ENCODE measurements at regions not wholly inside any gene's neighbourhood (a gene's known extent, or its start where the extent isn't known, plus 50 kb on each side); places are given as distances from the start of the nearest gene placed in this dataset.

DNA sequence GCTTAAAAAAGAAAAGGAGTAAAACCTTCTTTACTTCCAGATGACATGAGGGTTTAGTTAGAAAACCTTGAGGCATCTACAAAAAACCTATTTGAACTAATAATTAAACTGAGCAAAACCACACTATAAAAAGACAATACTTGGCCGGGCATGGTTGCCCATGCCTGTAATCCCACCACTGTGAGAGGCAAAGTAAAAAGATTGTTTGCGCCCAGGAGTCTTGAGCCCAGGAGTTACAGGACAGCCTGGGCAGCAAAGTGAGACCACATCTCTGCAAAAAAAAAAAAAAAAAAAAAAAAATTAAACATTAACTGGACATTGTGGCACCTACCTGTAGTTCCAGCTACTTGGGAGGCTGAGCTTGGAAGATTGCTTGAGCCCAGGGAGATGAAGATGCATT lies 502.8 kb upstream of the LRRTM4 start:
- no peak overlapping the region for H3K4me3 ChIP-seq (ENCODE audit: low read depth, low read length)
- no peaks in the 10 kb centered on the region for H3K27me3 ChIP-seq (replicated peaks; ENCODE audit: control insufficient read depth, insufficient read depth, low read length)
- CTCF ChIA-PET, result no interaction called here
- 0 out of 2 replicates have a peak, but pooled peaks cover 1% of the 10 kb centered on the region for H3K36me3 ChIP-seq (ENCODE audit: control insufficient read depth, insufficient read depth, low read length)
- peaks cover 30% of the 10 kb centered on the region for H3K9me3 Mint-ChIP-seq (ENCODE audit: unreplicated experiment)
- H3K27ac Mint-ChIP-seq (ENCODE audit: unreplicated experiment), result no peak overlapping the region
- H3K36me3 Mint-ChIP-seq (ENCODE audit: insufficient read depth, unreplicated experiment), result no peaks in the 10 kb centered on the region
- TF ChIP-seq, protein P1, sequence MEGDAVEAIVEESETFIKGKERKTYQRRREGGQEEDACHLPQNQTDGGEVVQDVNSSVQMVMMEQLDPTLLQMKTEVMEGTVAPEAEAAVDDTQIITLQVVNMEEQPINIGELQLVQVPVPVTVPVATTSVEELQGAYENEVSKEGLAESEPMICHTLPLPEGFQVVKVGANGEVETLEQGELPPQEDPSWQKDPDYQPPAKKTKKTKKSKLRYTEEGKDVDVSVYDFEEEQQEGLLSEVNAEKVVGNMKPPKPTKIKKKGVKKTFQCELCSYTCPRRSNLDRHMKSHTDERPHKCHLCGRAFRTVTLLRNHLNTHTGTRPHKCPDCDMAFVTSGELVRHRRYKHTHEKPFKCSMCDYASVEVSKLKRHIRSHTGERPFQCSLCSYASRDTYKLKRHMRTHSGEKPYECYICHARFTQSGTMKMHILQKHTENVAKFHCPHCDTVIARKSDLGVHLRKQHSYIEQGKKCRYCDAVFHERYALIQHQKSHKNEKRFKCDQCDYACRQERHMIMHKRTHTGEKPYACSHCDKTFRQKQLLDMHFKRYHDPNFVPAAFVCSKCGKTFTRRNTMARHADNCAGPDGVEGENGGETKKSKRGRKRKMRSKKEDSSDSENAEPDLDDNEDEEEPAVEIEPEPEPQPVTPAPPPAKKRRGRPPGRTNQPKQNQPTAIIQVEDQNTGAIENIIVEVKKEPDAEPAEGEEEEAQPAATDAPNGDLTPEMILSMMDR (IDR thresholded peaks at IDR 0.05; ENCODE audit: insufficient read depth in 1 of 2, low read depth in 1 of 2, low read length in 1 of 2, severe bottlenecking in 1 of 2, unreplicated experiment in 1 of 2), result no peak
- no peaks in the 10 kb centered on the region for H3K4me1 ChIP-seq
- no TSS peak for BruUV-seq (replicated peaks)
- no peaks in the 10 kb centered on the region for H3K4me1 Mint-ChIP-seq (ENCODE audit: low read depth, unreplicated experiment)
- POLR2A ChIA-PET, result no interaction called here
- H3K4me3 Mint-ChIP-seq (ENCODE audit: unreplicated experiment), result no peak overlapping the region
- intact Hi-C loops (cut with micrococcal nuclease; ENCODE audit: unreplicated experiment), result no loop called here
- DNase-seq, result no peak
- H3K9me3 ChIP-seq, result peaks cover 18% of the 10 kb centered on the region
- H3K27me3 Mint-ChIP-seq (ENCODE audit: insufficient read depth, unreplicated experiment), result no peaks in the 10 kb centered on the region

DNA sequence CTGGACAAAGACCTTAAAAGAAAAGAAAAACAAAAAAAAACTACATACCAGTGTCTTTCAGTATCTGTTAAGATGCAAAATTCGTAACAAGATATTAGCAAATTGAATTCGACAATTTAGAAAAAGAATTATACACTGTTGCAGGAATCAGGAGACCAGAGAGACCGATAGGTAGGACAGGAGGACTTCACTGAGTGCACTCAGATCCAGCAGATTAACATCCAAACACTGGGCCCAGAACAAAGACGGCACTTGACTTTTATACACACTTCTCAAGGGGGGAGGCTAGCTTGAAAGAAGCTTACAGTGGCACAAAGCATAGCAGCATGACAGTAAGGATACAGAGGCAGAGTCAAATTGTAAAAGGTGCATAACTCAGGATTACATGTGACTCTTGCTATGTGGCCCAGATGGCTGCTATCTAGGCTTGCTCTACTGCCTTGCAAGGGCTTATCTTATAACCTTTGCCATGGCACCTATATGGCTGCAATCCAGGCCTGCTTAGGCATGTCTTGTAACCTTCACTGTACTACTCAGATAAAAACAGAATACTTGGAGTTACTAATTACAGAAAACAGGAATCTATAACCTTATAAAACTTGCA lies 507.3 kb upstream of the LRRTM4 start:
- no peaks in the 10 kb centered on the region for H3K36me3 Mint-ChIP-seq (ENCODE audit: insufficient read depth, unreplicated experiment)
- no peaks in the 10 kb centered on the region for H3K27me3 ChIP-seq (replicated peaks; ENCODE audit: control insufficient read depth, insufficient read depth, low read length)
- H3K27ac Mint-ChIP-seq (ENCODE audit: unreplicated experiment), result no peak overlapping the region
- DNase-seq, result peak in 1 of 2 experiments; percentile 4
- H3K36me3 ChIP-seq (ENCODE audit: control insufficient read depth, insufficient read depth, low read length), result no peaks in the 10 kb centered on the region
- H3K4me3 ChIP-seq (ENCODE audit: low read depth, low read length), result no peak overlapping the region
- intact Hi-C loops (cut with micrococcal nuclease; ENCODE audit: unreplicated experiment), result no loop called here
- peaks cover 18% of the 10 kb centered on the region for H3K9me3 ChIP-seq
- H3K4me1 Mint-ChIP-seq (ENCODE audit: low read depth, unreplicated experiment), result no peaks in the 10 kb centered on the region
- H3K4me1 ChIP-seq, result no peaks in the 10 kb centered on the region
- CTCF ChIA-PET, result no interaction called here
- TF ChIP-seq, protein P1 (IDR thresholded peaks at IDR 0.05; ENCODE audit: insufficient read depth in 1 of 2, low read depth in 1 of 2, low read length in 1 of 2, severe bottlenecking in 1 of 2, unreplicated experiment in 1 of 2), result no peak
- BruUV-seq (replicated peaks), result no TSS peak
- H3K4me3 Mint-ChIP-seq (ENCODE audit: unreplicated experiment), result no peak overlapping the region
- no peaks in the 10 kb centered on the region for H3K27me3 Mint-ChIP-seq (ENCODE audit: insufficient read depth, unreplicated experiment)
- POLR2A ChIA-PET, result no interaction called here
- peaks cover 27% of the 10 kb centered on the region for H3K9me3 Mint-ChIP-seq (ENCODE audit: unreplicated experiment)

DNA sequence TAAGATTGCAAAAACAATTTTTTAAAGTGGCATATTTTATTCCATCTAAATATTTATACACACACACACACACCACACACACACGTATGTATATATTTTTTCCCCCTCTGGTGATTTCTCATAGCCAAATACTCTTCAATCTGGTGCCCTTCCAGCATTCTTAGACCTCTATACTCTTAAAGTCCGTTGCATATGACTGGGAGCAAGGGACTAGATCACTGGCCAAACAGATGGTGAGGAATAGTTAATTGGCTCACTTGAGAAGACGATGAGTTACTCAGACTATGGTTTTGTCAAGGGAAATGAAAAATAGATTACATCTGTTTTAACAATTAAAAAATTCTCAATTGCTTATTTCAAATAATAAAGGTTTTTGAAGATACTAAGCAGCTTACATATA lies 512.5 kb upstream of the LRRTM4 start:
- H3K36me3 ChIP-seq (ENCODE audit: control insufficient read depth, insufficient read depth, low read length), result no peaks in the 10 kb centered on the region
- H3K4me3 ChIP-seq (ENCODE audit: low read depth, low read length), result no peak overlapping the region
- H3K36me3 Mint-ChIP-seq (ENCODE audit: insufficient read depth, unreplicated experiment), result no peaks in the 10 kb centered on the region
- ChIA-PET CTCF (no interaction called here), POLR2A (no interaction called here)
- H3K9me3 Mint-ChIP-seq (ENCODE audit: unreplicated experiment), result peaks cover 17% of the 10 kb centered on the region
- TF ChIP-seq, protein P1 (IDR thresholded peaks at IDR 0.05; ENCODE audit: insufficient read depth in 1 of 2, low read depth in 1 of 2, low read length in 1 of 2, severe bottlenecking in 1 of 2, unreplicated experiment in 1 of 2), result no peak
- no peaks in the 10 kb centered on the region for H3K4me1 ChIP-seq
- peaks cover 2% of the 10 kb centered on the region for H3K9me3 ChIP-seq
- H3K27me3 ChIP-seq (replicated peaks; ENCODE audit: control insufficient read depth, insufficient read depth, low read length), result no peaks in the 10 kb centered on the region
- no peaks in the 10 kb centered on the region for H3K27me3 Mint-ChIP-seq (ENCODE audit: insufficient read depth, unreplicated experiment)
- no TSS peak for BruUV-seq (replicated peaks)
- no peak overlapping the region for H3K4me3 Mint-ChIP-seq (ENCODE audit: unreplicated experiment)
- H3K4me1 Mint-ChIP-seq (ENCODE audit: low read depth, unreplicated experiment), result no peaks in the 10 kb centered on the region
- H3K27ac Mint-ChIP-seq (ENCODE audit: unreplicated experiment), result no peak overlapping the region
- intact Hi-C loops (cut with micrococcal nuclease; ENCODE audit: unreplicated experiment), result no loop called here
- no peak for DNase-seq
